Lung (tissue), 11 donors: ENCODE measurements at regions not wholly inside any gene's neighbourhood (a gene's known extent, or its start where the extent isn't known, plus 50 kb on each side); places are given as distances from the start of the nearest gene placed in this dataset.

Experiments
- ATAC-seq: fragments of 200-7000 bp; cut with Tn5 transposase; one replicate; pipeline ENCODE4 v1.9.1; 2020; ENCODE audit warnings: moderate number of reproducible peaks; ENCODE audit not compliant: insufficient read depth, low FRiP score
- DNase-seq, 3 donors: peaks; one replicate each; pipeline ENCODE4 v3.0.0-alpha.2; 2013 to 2017
- H3K27ac ChIP-seq, 2 donors: one replicate each; pipeline ENCODE4 v1.5.1; 2013; ENCODE audit warnings: mild to moderate bottlenecking in 2 of 2, moderate library complexity in 2 of 2, control low read depth in 1 of 2, inconsistent platforms in 1 of 2, low read depth in 1 of 2, low read length in 1 of 2
- H3K27me3 ChIP-seq, 3 donors: one replicate each; pipeline ENCODE4 v1.5.1; 2013; ENCODE audit warnings: low read length in 2 of 3; ENCODE audit not compliant: control insufficient read depth in 3 of 3, insufficient read depth in 3 of 3
- H3K36me3 ChIP-seq, 4 donors: one replicate each; pipeline ENCODE4 v1.5.1; 2013; ENCODE audit warnings: low read length in 4 of 4, mild to moderate bottlenecking in 1 of 4, moderate library complexity in 1 of 4; ENCODE audit not compliant: control insufficient read depth in 4 of 4, insufficient read depth in 4 of 4
- H3K4me1 ChIP-seq, 5 donors: one replicate each; pipeline ENCODE4 v1.5.1; 2013; ENCODE audit warnings: low read length in 5 of 5, mild to moderate bottlenecking in 2 of 5, moderate library complexity in 1 of 5; ENCODE audit not compliant: control insufficient read depth in 5 of 5, insufficient read depth in 5 of 5
- H3K4me3 ChIP-seq: one replicate; pipeline ENCODE4 v1.5.1; 2013; ENCODE audit warnings: mild to moderate bottlenecking, control low read depth, moderate library complexity
- H3K9ac ChIP-seq, 2 donors: one replicate each; pipeline ENCODE4 v1.5.1; 2013; ENCODE audit warnings: low read length in 2 of 2, control low read depth in 1 of 2; ENCODE audit not compliant: insufficient read depth in 1 of 2
- H3K9me3 ChIP-seq, 4 donors: one replicate each; pipeline ENCODE4 v1.5.1; 2013; ENCODE audit warnings: low read length in 3 of 4, mild to moderate bottlenecking in 1 of 4, moderate library complexity in 1 of 4; ENCODE audit not compliant: control insufficient read depth in 4 of 4, insufficient read depth in 3 of 4
- WGBS, 2 donors: extraction: QIAGEN DNeasy Blood & Tissue Kit; methylation state at CpG; one replicate each; pipeline ENCODE4 v1.1.7; 2013; 5-methylcytosine and 5-hydroxymethylcytosine counted together
- TF ChIP-seq, protein P1 (sequence below): IDR thresholded peaks from 2 replicates; pipeline ENCODE4 v1.5.1; 2012; ENCODE audit warnings: mild to moderate bottlenecking; ENCODE audit errors: control extremely low read depth, extremely low read depth
- donor health status: control.
- donor health status: control.
- donor health status: Bipolar disorder and iron deficiency.
- donor health status: healthy.
- donor health status: DM: yes; HTN: yes; CAD: no.

DNA sequence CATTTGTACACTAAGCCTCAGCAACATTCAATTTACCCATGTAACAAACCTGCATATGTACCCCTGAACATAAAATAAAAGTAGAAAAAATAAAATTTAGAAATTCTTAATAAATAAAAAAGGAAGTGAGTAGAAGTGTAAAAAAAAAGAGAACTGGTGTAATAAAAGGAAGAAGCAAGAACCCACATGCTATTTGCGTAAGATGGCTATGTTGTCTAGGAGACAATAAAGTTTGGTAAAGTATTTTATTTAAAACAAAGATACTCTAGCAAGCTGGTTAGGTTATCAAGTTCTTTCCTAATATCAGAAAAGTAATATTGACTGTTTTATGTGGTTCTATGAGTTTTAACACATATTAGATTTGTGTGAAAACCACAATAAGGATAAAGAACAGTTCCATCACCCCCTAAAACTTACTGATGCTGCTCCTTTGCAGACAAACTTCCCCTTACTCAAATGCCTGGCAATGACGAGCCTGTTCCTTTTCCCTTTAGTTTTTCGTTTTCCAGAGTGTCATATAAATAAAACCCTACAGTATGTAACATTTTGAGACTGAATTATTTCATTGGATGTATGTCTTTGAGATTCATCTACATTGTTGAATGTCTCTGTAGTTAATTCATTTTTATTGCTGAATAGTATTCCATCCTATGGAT, 98.9 kb downstream of the TNFSF13B start:
- WGBS, 2 donors: 39 to 58% methylated on average over 3 of the region's 3 CpGs
- H3K36me3 ChIP-seq: no peaks in the 10 kb centered on the region
- no peaks in the 10 kb centered on the region for H3K4me1 ChIP-seq
- H3K27me3 ChIP-seq: no peaks in the 10 kb centered on the region
- no peak overlapping the region for H3K27ac ChIP-seq
- no peaks in the 10 kb centered on the region for H3K9me3 ChIP-seq
- no peak overlapping the region for H3K9ac ChIP-seq
- ATAC-seq: no peak
- no peak for DNase-seq
- H3K4me3 ChIP-seq: no peak overlapping the region
- TF ChIP-seq, protein P1, sequence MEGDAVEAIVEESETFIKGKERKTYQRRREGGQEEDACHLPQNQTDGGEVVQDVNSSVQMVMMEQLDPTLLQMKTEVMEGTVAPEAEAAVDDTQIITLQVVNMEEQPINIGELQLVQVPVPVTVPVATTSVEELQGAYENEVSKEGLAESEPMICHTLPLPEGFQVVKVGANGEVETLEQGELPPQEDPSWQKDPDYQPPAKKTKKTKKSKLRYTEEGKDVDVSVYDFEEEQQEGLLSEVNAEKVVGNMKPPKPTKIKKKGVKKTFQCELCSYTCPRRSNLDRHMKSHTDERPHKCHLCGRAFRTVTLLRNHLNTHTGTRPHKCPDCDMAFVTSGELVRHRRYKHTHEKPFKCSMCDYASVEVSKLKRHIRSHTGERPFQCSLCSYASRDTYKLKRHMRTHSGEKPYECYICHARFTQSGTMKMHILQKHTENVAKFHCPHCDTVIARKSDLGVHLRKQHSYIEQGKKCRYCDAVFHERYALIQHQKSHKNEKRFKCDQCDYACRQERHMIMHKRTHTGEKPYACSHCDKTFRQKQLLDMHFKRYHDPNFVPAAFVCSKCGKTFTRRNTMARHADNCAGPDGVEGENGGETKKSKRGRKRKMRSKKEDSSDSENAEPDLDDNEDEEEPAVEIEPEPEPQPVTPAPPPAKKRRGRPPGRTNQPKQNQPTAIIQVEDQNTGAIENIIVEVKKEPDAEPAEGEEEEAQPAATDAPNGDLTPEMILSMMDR: no peak

DNA sequence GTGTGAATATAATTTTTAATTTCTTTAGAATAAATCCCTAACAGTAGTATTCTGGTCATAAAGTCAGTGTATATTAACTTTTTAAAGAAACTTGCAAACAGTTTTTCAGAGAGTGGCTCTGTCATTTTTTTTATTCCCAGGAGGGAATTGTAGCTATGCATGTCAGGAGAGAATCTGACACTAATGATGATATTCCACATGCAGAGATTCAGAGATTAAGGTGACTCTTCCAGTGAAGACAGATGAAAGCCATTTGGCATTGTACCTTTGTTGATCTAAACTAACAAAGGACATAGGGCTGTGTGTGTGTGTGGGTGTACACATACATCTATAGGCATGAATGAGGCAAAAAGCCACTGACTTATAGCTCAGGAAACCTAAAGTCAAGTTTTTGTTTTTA, 99.9 kb downstream of the TNFSF13B start:
- no peak overlapping the region for H3K9ac ChIP-seq
- no peak for ATAC-seq
- no peaks in the 10 kb centered on the region for H3K9me3 ChIP-seq
- H3K27me3 ChIP-seq: no peaks in the 10 kb centered on the region
- DNase-seq: no peak
- H3K4me1 ChIP-seq: no peaks in the 10 kb centered on the region
- H3K27ac ChIP-seq: no peak overlapping the region
- no peaks in the 10 kb centered on the region for H3K36me3 ChIP-seq
- TF ChIP-seq, protein P1: no peak
- no peak overlapping the region for H3K4me3 ChIP-seq

- DNase-seq (no peak), ATAC-seq (no peak)
- Histone ChIP-seq H3K4me3 (no peak overlapping the region), H3K9ac (no peak overlapping the region), H3K36me3 (no peaks in the 10 kb centered on the region), H3K27me3 (no peaks in the 10 kb centered on the region), H3K9me3 (peaks cover 0 to 2% (median 0%) of the 10 kb centered on the region in 4 donors), H3K27ac (no peak overlapping the region), H3K4me1 (no peaks in the 10 kb centered on the region)
- 83 to 85% methylated on average over 2 of the region's 2 CpGs for WGBS, 2 donors
- TF ChIP-seq, protein P1: no peak
These were observed 105.5 kb downstream of the TNFSF13B start for GRCh38 chr13:108375034-108375433.

DNA sequence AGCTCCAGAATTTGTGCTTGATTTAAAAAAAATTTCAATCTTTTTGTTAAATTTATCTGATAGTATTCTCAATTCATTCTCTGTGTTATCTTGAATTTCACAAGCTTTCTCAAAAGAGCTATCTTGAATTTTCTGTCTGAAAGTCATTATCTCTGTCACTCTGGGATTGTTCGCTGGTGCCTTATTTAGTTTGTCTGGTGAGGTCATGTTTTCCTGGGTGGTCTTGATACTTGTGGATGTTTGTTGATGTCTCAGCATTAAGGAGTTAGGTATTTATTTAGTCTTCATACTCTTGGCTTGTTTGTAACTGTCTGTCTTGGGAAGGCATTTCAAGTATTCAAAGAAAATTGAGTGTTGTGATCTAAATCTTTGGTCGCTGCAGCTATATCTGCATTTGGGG, 106.3 kb downstream of the TNFSF13B start:
- DNase-seq (no peak), ATAC-seq (no peak)
- Histone ChIP-seq H3K9ac (no peak overlapping the region), H3K4me1 (no peaks in the 10 kb centered on the region), H3K27ac (no peak overlapping the region), H3K27me3 (no peaks in the 10 kb centered on the region), H3K4me3 (no peak overlapping the region), H3K9me3 (peaks cover 0 to 2% (median 0%) of the 10 kb centered on the region in 4 donors), H3K36me3 (no peaks in the 10 kb centered on the region)
- TF ChIP-seq, protein P1: no peak
- 90 to 94% methylated on average over 2 of the region's 2 CpGs for WGBS, 2 donors
